ENCODE measurements at regions not wholly inside any gene's neighbourhood (a gene's known extent, or its start where the extent isn't known, plus 50 kb on each side); places are given as distances from the start of the nearest gene placed in this dataset.

DNA sequence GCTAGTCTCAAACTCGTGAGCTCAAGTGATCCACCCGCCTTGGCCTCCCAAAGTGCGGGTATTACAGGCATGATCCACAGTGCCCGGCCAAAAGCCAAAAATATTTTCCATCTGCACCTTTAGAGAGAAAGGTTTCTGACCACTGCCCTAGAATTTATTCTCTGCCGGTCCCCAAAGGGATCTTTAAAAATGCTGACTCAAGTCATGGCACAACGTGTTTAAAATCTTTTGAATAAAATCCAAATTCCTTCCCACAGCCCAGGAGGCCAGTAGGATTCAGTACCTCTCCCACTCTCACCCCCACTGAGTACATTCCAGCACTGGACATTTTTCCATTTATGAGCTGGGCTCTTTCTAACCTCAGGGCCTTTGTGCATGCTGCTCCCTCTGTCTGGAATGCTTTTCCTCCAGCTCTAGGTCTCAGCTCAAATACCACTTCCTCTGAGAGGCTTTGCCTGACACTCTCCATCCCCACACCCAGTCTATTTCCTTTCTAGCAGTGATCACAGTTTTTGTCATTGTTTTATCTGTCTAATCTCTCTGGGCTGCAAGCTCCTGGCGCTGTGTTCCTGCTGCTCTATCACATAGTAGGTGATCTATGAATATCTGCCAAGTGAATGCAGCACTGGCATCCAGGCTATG is 502.9 kb downstream of the SHQ1 start:
- Histone ChIP-seq H3K27me3 (ENCODE audit: control insufficient read depth, insufficient read depth, low read length) (0 out of 2 replicates have a peak, but pooled peaks cover 2% of the 10 kb centered on the region), H3K4ac (ENCODE audit: low read depth, low read length) (peak overlapping the region; percentile 77), H3K56ac (ENCODE audit: extremely low read depth, insufficient read depth, low read length) (no peak overlapping the region), H2AK5ac (ENCODE audit: low read depth, low read length) (0 out of 2 replicates have a peak overlapping the region, but pooled peaks have one; percentile 21), H3K14ac (replicated peaks; ENCODE audit: low read depth, low read length) (no peak overlapping the region), H3K23ac (ENCODE audit: low read depth, low read length) (no peak overlapping the region), H3K4me3 (ENCODE audit: insufficient read depth, low read depth, low read length) (no peak overlapping the region), H3K4me2 (ENCODE audit: low read depth, low read length) (no peak overlapping the region), H2BK15ac (ENCODE audit: low read depth, low read length) (no peak overlapping the region; the same call in 2 of the 3 replicates), H2BK5ac (ENCODE audit: low read depth, low read length, poor library complexity, severe bottlenecking) (no peak overlapping the region), H3K36me3 (ENCODE audit: control insufficient read depth, insufficient read depth, low read length) (no peaks in the 10 kb centered on the region), H3K79me1 (ENCODE audit: low read depth in 1 of 2, low read length in 2 of 2) (no peaks in the 10 kb centered on the region), H2AFZ (replicated peaks; ENCODE audit: low read length, poor library complexity) (peak overlapping the region; percentile 12), H4K8ac (ENCODE audit: low read depth in 2 of 2, low read length in 2 of 2) (no peak overlapping the region), H4K20me1 (ENCODE audit: insufficient read depth, low read length) (no peaks in the 10 kb centered on the region), H3K18ac (ENCODE audit: low read depth, low read length) (no peak overlapping the region), H4K5ac (ENCODE audit: low read depth, low read length) (no peak overlapping the region), H3K27ac (ENCODE audit: insufficient read depth, low read length) (no peak overlapping the region), H3K9me3 (ENCODE audit: control insufficient read depth, insufficient read depth, low read length) (no peaks in the 10 kb centered on the region), H2BK20ac (ENCODE audit: low read depth, low read length) (0 out of 2 replicates have a peak overlapping the region, but pooled peaks have one; percentile 33), H2BK120ac (ENCODE audit: low read depth, low read length) (peak overlapping the region; percentile 32; the same call in 1 of the 2 replicates), H4K91ac (ENCODE audit: insufficient read depth, low read depth, low read length) (peak overlapping the region; percentile 21; the same call in 1 of the 2 replicates), H3K9me1 (ENCODE audit: insufficient read depth, low read length) (peaks cover 3% of the 10 kb centered on the region; the same call in 1 of the 2 replicates), H3K9ac (ENCODE audit: low read depth, low read length) (no peak overlapping the region), H3K4me1 (ENCODE audit: control insufficient read depth, insufficient read depth, low read length) (no peaks in the 10 kb centered on the region; the same call in 1 of the 2 replicates), H2AK9ac (replicated peaks; ENCODE audit: low read depth, low read length, poor library complexity) (peak overlapping the region; percentile 23)
- TF ChIP-seq SMC3 (IDR thresholded peaks at IDR 0.05; ENCODE audit: low read depth, low read length) (no peak), MAFK (IDR thresholded peaks at IDR 0.05; ENCODE audit: low read depth, low read length) (peak; percentile 30; the same call in 1 of the 2 replicates)
- BruUV-seq (replicated peaks), result no TSS peak
- in situ Hi-C loops (cut with MboI; ENCODE audit: low sequenced_read_pairs), result no loop called here
- intact Hi-C loops (cut with micrococcal nuclease), result no loop called here
- ChIA-PET CTCF (no interaction called here), POLR2A (ENCODE audit: unreplicated experiment) (no interaction called here)
- dilution Hi-C loops (cut with HindIII; ENCODE audit: low sequenced_read_pairs, unreplicated experiment), result no loop called here
- no peak for ATAC-seq (ENCODE audit: low read depth)
- no peak for DNase-seq
- 71% methylated on average over 2 of the region's 7 CpGs; no CpG with 5 or more reads in 1 of the 2 experiments for WGBS, 2 experiments (ENCODE audit: extremely low coverage in 2 of 2, insufficient read length in 1 of 2)

Data from IMR-90 (cell line).